ENCODE measurements at regions not wholly inside any gene's neighbourhood (a gene's known extent, or its start where the extent isn't known, plus 50 kb on each side); places are given as distances from the start of the nearest gene placed in this dataset.

GRCh38 chr16:7236824-7237410 lies 95.7 kb upstream of the RBFOX1 start:
- no peak for TF ChIP-seq CTCF (conservative IDR thresholded peaks at IDR 0.05 in 1 of 2, IDR thresholded peaks at IDR 0.05 in 1 of 2; ENCODE audit: low read depth in 1 of 2, low read length in 2 of 2)
- no peak for TF ChIP-seq EZH2 (IDR thresholded peaks at IDR 0.05; ENCODE audit: low read length, missing control alignments)

Data from fibroblast of lung (primary cell).